H9 (cell line): ENCODE measurements at regions not wholly inside any gene's neighbourhood (a gene's known extent, or its start where the extent isn't known, plus 50 kb on each side); places are given as distances from the start of the nearest gene placed in this dataset.

Experiments
- DNase-seq: peaks from one replicate; pipeline ENCODE4 v3.0.0-alpha.2; 2017
- H2AFZ ChIP-seq: one replicate; pipeline ENCODE4 v1.6.1; 2013; ENCODE audit warnings: mild to moderate bottlenecking, low read length, control low read depth, moderate library complexity
- H2AK5ac ChIP-seq: 2 replicates; pipeline ENCODE4 v1.6.1; 2013; ENCODE audit warnings: low read length, control low read depth, mixed read lengths; ENCODE audit not compliant: insufficient read length
- H2BK120ac ChIP-seq: one replicate; pipeline ENCODE4 v1.6.1; 2013; ENCODE audit warnings: low read depth, mild to moderate bottlenecking, low read length, control low read depth, inconsistent platforms; ENCODE audit not compliant: poor library complexity, severe bottlenecking
- H2BK12ac ChIP-seq: 2 replicates; pipeline ENCODE4 v1.6.1; 2013; ENCODE audit warnings: low read length, control low read depth, mixed read lengths, low read depth; ENCODE audit not compliant: insufficient read length
- H2BK15ac ChIP-seq: 2 replicates; pipeline ENCODE4 v1.6.1; 2013; ENCODE audit warnings: low read depth, low read length, control low read depth
- H2BK20ac ChIP-seq: one replicate; pipeline ENCODE4 v1.6.1; 2013; ENCODE audit warnings: low read depth, mild to moderate bottlenecking, low read length, control low read depth, inconsistent platforms; ENCODE audit not compliant: poor library complexity, severe bottlenecking
- H2BK5ac ChIP-seq: 2 replicates; pipeline ENCODE4 v1.6.1; 2013; ENCODE audit warnings: low read length, control low read depth, mixed read lengths; ENCODE audit not compliant: insufficient read length
- H3K14ac ChIP-seq: 2 replicates; pipeline ENCODE4 v1.6.1; 2013; ENCODE audit warnings: low read length, control low read depth; ENCODE audit not compliant: insufficient read depth
- H3K18ac ChIP-seq: 2 replicates; pipeline ENCODE4 v1.6.1; 2013; ENCODE audit warnings: low read depth, mild to moderate bottlenecking, mixed read lengths, low read length, control low read depth; ENCODE audit not compliant: insufficient read length
- H3K23ac ChIP-seq: 2 replicates; pipeline ENCODE4 v1.6.1; 2013; ENCODE audit warnings: low read length, control low read depth, mixed read lengths, low read depth; ENCODE audit not compliant: insufficient read length
- H3K23me2 ChIP-seq: 2 replicates; pipeline ENCODE4 v1.6.1; 2013; ENCODE audit warnings: low read depth, mild to moderate bottlenecking, mixed read lengths, low read length, control low read depth; ENCODE audit not compliant: insufficient read length, poor library complexity, severe bottlenecking
- H3K27ac ChIP-seq: 2 replicates; pipeline ENCODE4 v1.5.1; 2013; ENCODE audit warnings: low read length, control low read depth, mixed read lengths, low read depth; ENCODE audit not compliant: insufficient read length
- H3K27me3 ChIP-seq: 2 replicates; pipeline ENCODE4 v1.6.1; 2013; ENCODE audit warnings: low read length, control low read depth, inconsistent platforms; ENCODE audit not compliant: insufficient read depth
- H3K4ac ChIP-seq: 2 replicates; pipeline ENCODE4 v1.6.1; 2013; ENCODE audit warnings: low read depth, mild to moderate bottlenecking, control low read depth, inconsistent platforms, low read length, moderate library complexity
- H3K4me1 ChIP-seq: 2 replicates; pipeline ENCODE4 v1.6.1; 2013; ENCODE audit warnings: low read length, control low read depth, inconsistent platforms; ENCODE audit not compliant: insufficient read depth
- H3K4me2 ChIP-seq: 2 replicates; pipeline ENCODE4 v1.6.1; 2013; ENCODE audit warnings: low read length, control low read depth, mixed read lengths; ENCODE audit not compliant: insufficient read length, insufficient read depth
- H3K56ac ChIP-seq: 2 replicates; pipeline ENCODE4 v1.6.1; 2013; ENCODE audit warnings: low read depth, mild to moderate bottlenecking, mixed read lengths, low read length, control low read depth; ENCODE audit not compliant: insufficient read length
- H3K79me1 ChIP-seq: 2 replicates; pipeline ENCODE4 v1.6.1; 2013; ENCODE audit warnings: low read depth, mild to moderate bottlenecking, moderate library complexity, low read length, control low read depth, inconsistent platforms; ENCODE audit not compliant: insufficient read depth, poor library complexity, severe bottlenecking
- H3K79me2 ChIP-seq: 2 replicates; pipeline ENCODE4 v1.6.1; 2013; ENCODE audit warnings: low read length, control low read depth, inconsistent platforms; ENCODE audit not compliant: insufficient read depth
- H3K9ac ChIP-seq: 2 replicates; pipeline ENCODE4 v1.6.1; 2013; ENCODE audit warnings: low read length, control low read depth, mixed read lengths; ENCODE audit not compliant: insufficient read length; ENCODE audit errors: extremely low read depth
- H3K9me3 ChIP-seq: one replicate; pipeline ENCODE4 v1.6.1; 2013; ENCODE audit warnings: low read depth, low read length, inconsistent platforms; ENCODE audit not compliant: control insufficient read depth
- H3T11ph ChIP-seq: one replicate; pipeline ENCODE4 v1.6.1; 2013; ENCODE audit warnings: mild to moderate bottlenecking, low read length, control low read depth, inconsistent platforms
- H4K20me1 ChIP-seq: one replicate; pipeline ENCODE4 v1.6.1; 2013; ENCODE audit not compliant: control insufficient read depth, insufficient read length, insufficient read depth
- H4K5ac ChIP-seq: 2 replicates; pipeline ENCODE4 v1.6.1; 2013; ENCODE audit warnings: low read depth, mild to moderate bottlenecking, mixed read lengths, low read length, control low read depth; ENCODE audit not compliant: insufficient read length
- H4K8ac ChIP-seq: replicated peaks from 2 replicates; pipeline ENCODE4 v1.6.1; 2013; ENCODE audit warnings: low read length, control low read depth, mixed read lengths, low read depth; ENCODE audit not compliant: insufficient read length
- H4K91ac ChIP-seq: 2 replicates; pipeline ENCODE4 v1.6.1; 2013; ENCODE audit warnings: low read depth, mild to moderate bottlenecking, moderate library complexity, mixed read lengths, low read length, control low read depth; ENCODE audit not compliant: insufficient read length
- H3K27ac Mint-ChIP-seq, 3 experiments: 2 replicates in 2 of 3; 3 replicates in 1 of 3; pipeline ENCODE4 v1.8.0; 2020 to 2021; ENCODE audit warnings: mixed read lengths in 3 of 3, mild to moderate bottlenecking in 1 of 3, moderate library complexity in 1 of 3
- H3K27me3 Mint-ChIP-seq: 2 replicates; pipeline ENCODE4 v1.8.0; 2021; ENCODE audit warnings: low read depth, mild to moderate bottlenecking, moderate library complexity, mixed read lengths
- H3K36me3 Mint-ChIP-seq, 3 experiments: 2 replicates in 2 of 3; 3 replicates in 1 of 3; pipeline ENCODE4 v1.8.0; 2020 to 2021; ENCODE audit warnings: low read depth in 3 of 3, mixed read lengths in 3 of 3; ENCODE audit not compliant: insufficient read depth in 1 of 3
- H3K4me1 Mint-ChIP-seq, 2 experiments: 2 replicates each; pipeline ENCODE4 v1.8.0; 2020; ENCODE audit warnings: mixed read lengths in 2 of 2
- H3K4me3 Mint-ChIP-seq, 2 experiments: 2 replicates in 1 of 2; 3 replicates in 1 of 2; pipeline ENCODE4 v1.8.0; 2020 to 2021; ENCODE audit warnings: mild to moderate bottlenecking in 2 of 2, mixed read lengths in 2 of 2, moderate library complexity in 1 of 2
- H3K9me3 Mint-ChIP-seq, 2 experiments: 2 replicates in 1 of 2; 3 replicates in 1 of 2; pipeline ENCODE4 v1.8.0; 2020; ENCODE audit warnings: mild to moderate bottlenecking in 2 of 2, mixed read lengths in 2 of 2, moderate library complexity in 1 of 2
- CTCF ChIP-seq: fragments of 200-600 bp; sonication (generic); conservative IDR thresholded peaks from 3 replicates; pipeline ENCODE4 v1.8.0; 2021; ENCODE audit warnings: antibody characterized with exemption, mild to moderate bottlenecking
- WGBS: extraction: QIAGEN DNeasy Blood & Tissue Kit; methylation state at CpG from one replicate; pipeline ENCODE4 v1.1.7; 2013; ENCODE audit warnings: missing lambda C conversion rate, low lambda C conversion rate, mixed read lengths; ENCODE audit not compliant: insufficient read length; ENCODE audit errors: extremely low coverage; 5-methylcytosine and 5-hydroxymethylcytosine counted together

- H4K91ac ChIP-seq, result no peak overlapping the region
- no peak for TF ChIP-seq CTCF
- H3K9ac ChIP-seq, result no peak overlapping the region
- no peaks in the 10 kb centered on the region for H4K20me1 ChIP-seq
- H3K23ac ChIP-seq, result no peak overlapping the region
- no peaks in the 10 kb centered on the region for H3K9me3 ChIP-seq
- no peaks in the 10 kb centered on the region for H3K79me2 ChIP-seq
- H3K4me1 ChIP-seq, result peaks cover 9% of the 10 kb centered on the region; the same call in 1 of the 2 replicates
- Mint-ChIP-seq H3K27ac (no peak overlapping the region), H3K27me3 (no peaks in the 10 kb centered on the region), H3K4me3 (no peak overlapping the region), H3K4me1 (peaks cover 24 to 33% of the 10 kb centered on the region in 2 experiments), H3K36me3 (no peaks in the 10 kb centered on the region; a peak in 1 of 7 replicates), H3K9me3 (peaks cover 0 to 2% of the 10 kb centered on the region in 2 experiments; a peak in 1 of 5 replicates)
- H3K23me2 ChIP-seq, result no peaks in the 10 kb centered on the region
- no peak overlapping the region for H2BK20ac ChIP-seq
- no peaks in the 10 kb centered on the region for H3K27me3 ChIP-seq
- H2BK15ac ChIP-seq, result no peak overlapping the region
- no peak overlapping the region for H3K18ac ChIP-seq
- no peak overlapping the region for H3K27ac ChIP-seq
- no CpG with 5 or more reads among the region's 3 CpGs for WGBS
- H3K14ac ChIP-seq, result no peak overlapping the region
- no peak overlapping the region for H2BK5ac ChIP-seq
- H3K79me1 ChIP-seq, result no peaks in the 10 kb centered on the region
- H3K4ac ChIP-seq, result no peak overlapping the region
- no peak overlapping the region for H4K5ac ChIP-seq
- no peak overlapping the region for H2BK120ac ChIP-seq
- H2AK5ac ChIP-seq, result no peak overlapping the region
- no peak for DNase-seq
- no peak overlapping the region for H4K8ac ChIP-seq
- no peak overlapping the region for H3K56ac ChIP-seq
- H3T11ph ChIP-seq, result no peak overlapping the region
- no peak overlapping the region for H2BK12ac ChIP-seq
- H3K4me2 ChIP-seq, result no peak overlapping the region
- H2AFZ ChIP-seq, result no peak overlapping the region
These were observed 224.4 kb upstream of the ATP11B start for GRCh38 chr3:182568876-182569275.
